GM10266 (cell line): ENCODE measurements at regions not wholly inside any gene's neighbourhood (a gene's known extent, or its start where the extent isn't known, plus 50 kb on each side); places are given as distances from the start of the nearest gene placed in this dataset.

Source experiments
- DNase-seq: peaks from one replicate; pipeline ENCODE4 v3.0.0; 2012; ENCODE audit errors: extremely low spot score
- CTCF ChIP-seq: IDR thresholded peaks from 2 replicates; pipeline ENCODE4 v1.5.1; 2012; ENCODE audit warnings: mild to moderate bottlenecking, low read depth; ENCODE audit not compliant: control insufficient read depth, insufficient read depth; ENCODE audit errors: missing control alignments

- no peak for DNase-seq
- no peak for TF ChIP-seq CTCF
Observed at GRCh38 chr2:221077251-221077650, 494.9 kb downstream of the EPHA4 start.

- no peak for TF ChIP-seq CTCF
- no peak for DNase-seq
Observed at GRCh38 chr2:221077799-221078198, 494.3 kb downstream of the EPHA4 start.

- no peak for DNase-seq
- no peak for TF ChIP-seq CTCF
Observed at GRCh38 chr2:221085341-221085900, 486.7 kb downstream of the EPHA4 start.

GRCh38 chr2:221085936-221086335 is 486.2 kb downstream of the EPHA4 start:
- no peak for TF ChIP-seq CTCF
- DNase-seq, result no peak

- DNase-seq, result no peak
- no peak for TF ChIP-seq CTCF
Observed at GRCh38 chr2:221087779-221088178, 484.3 kb downstream of the EPHA4 start.

- TF ChIP-seq CTCF, result no peak
Observed at GRCh38 chr2:221088506-221088905, 483.6 kb downstream of the EPHA4 start.

GRCh38 chr2:221095356-221095755 is 476.7 kb downstream of the EPHA4 start:
- DNase-seq, result no peak
- TF ChIP-seq CTCF, result no peak

More at GRCh38 chr2:221088506-221088905, 483.6 kb downstream of the EPHA4 start:
- no peak for DNase-seq
